GM21381 (cell line): ENCODE measurements at regions not wholly inside any gene's neighbourhood (a gene's known extent, or its start where the extent isn't known, plus 50 kb on each side); places are given as distances from the start of the nearest gene placed in this dataset.

Experiments used
- ATAC-seq: cut with Tn5 transposase; IDR thresholded peaks from one replicate; pipeline ENCODE4 v1.9.1; 2021; ENCODE audit warnings: mild to moderate bottlenecking, moderate library complexity; ENCODE audit not compliant: unreplicated experiment

GRCh38 chr2:67516362-67516761 lies 119.2 kb downstream of the ETAA1 start:
- no peak for ATAC-seq

- ATAC-seq, result no peak
These were observed 119.9 kb downstream of the ETAA1 start for GRCh38 chr2:67516899-67517530.

DNA sequence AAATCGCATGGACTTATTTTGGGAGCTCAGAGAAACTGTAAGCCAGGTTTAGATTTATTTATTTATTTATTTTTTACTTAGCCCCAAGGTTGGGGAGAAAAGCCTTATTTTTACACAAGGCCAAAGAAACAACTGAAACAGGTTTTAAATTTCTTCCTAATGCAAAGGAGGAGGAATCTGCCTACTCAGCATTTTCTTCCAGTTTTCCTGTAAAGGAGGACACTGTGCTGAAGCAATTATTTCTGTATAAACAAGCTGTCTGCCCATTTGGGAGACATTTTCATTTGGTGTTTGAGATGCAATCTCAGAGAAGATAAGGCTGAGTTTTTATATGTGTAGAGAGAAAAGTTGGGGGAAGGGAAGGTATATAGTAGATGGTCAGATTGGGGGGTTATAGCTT lies 125.0 kb downstream of the ETAA1 start:
- no peak for ATAC-seq

DNA sequence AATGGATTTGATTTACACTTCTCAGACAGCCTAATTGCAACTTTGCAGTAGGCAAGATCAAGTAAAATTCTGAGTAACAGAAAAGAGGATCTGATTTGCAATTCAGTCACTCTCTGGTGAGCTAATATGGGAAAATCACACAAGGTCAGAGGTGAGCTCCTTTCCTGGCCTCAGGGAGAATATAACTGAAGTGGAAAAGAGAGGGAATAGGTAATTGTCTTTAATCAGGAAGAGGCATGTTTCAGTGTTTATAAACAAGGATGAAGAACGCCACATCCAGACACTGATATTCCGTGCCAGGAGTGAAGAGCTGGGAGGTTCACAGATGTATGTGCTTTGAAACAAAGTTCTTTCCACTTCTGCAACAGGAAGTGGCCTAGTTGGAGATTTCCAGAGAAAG lies 127.1 kb downstream of the ETAA1 start:
- ATAC-seq, result no peak

GRCh38 chr2:67524777-67525176 lies 127.6 kb downstream of the ETAA1 start:
- no peak for ATAC-seq

GRCh38 chr2:67526283-67526682 lies 129.2 kb downstream of the ETAA1 start:
- no peak for ATAC-seq

DNA sequence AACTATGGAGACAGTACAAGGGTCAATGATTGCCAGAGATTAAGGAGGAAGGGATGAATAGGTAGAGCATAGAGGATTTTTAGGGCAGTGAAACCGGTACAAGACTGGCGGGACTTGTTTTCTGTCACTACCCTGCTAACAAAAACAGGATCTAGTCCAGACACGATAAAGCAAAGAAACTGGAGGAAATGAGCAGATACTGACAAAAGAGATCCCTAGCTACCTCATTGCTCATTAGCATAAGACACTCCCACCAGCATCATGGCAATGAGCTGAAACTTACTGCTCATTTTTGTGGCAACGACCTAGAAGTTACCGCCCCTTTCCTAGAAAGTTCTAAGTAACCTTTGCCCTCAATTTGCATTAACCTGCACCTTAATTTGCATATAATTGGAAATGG lies 131.2 kb downstream of the ETAA1 start:
- no peak for ATAC-seq

GRCh38 chr2:67532387-67532786 lies 135.3 kb downstream of the ETAA1 start:
- ATAC-seq, result no peak

DNA sequence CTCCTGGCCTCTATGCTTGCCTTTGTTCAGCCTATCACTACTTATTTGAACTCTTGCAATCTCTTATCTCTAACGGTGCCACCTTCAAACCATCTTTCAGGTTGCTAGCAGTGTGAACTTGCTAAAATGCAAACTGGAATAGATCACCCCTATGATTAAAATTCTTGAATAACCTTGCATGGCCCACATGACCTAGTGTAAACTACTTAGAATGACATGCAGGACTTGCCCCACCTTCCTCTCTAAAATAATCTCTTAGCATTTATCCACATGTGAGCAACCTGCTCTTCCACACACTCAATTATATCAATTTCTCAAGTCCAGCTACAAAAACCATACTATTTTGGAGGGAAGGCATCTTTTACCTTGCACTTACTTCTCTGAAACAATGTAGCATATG lies 137.6 kb downstream of the ETAA1 start:
- ATAC-seq, result no peak

DNA sequence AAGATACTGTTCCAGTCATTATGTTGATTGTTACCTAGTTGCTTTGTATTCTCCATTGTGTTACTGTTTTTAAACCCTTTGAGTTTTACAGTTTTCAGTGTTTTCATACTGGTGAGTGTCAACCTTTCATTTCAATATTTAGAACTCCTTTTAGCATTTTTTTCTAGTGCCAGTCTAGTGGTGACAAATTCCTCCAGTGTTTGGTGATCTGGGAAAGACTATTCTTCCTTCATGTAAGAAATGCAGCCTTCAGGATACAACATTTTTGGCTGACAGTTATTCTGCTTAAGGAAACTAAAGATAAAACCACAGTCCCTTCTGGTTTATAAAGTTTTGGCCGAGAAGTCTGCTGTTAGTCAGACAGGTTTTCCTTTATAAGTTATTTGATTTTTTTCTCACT lies 143.8 kb downstream of the ETAA1 start:
- no peak for ATAC-seq

DNA sequence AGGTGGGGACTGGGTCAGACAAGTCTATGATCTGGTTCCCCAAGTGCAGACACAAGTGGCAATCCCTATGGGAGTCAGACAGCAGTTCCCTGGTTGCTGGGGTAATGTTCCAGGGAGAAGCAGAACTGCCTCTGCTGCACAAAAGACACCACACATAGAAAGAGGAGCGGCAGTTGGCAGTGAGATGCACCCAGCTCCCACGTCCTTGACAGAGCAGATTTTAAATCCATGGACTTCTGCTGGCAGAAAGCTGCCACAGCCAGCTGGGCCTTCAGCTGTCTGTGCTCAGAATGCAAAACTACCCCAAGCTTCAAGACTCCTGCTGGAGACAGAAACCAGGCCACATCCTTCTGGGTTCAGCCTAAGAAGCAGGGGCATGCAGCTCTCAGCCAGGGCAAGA lies 147.2 kb downstream of the ETAA1 start:
- ATAC-seq, result no peak

GRCh38 chr2:67548317-67549201 lies 151.4 kb downstream of the ETAA1 start:
- no peak for ATAC-seq

DNA sequence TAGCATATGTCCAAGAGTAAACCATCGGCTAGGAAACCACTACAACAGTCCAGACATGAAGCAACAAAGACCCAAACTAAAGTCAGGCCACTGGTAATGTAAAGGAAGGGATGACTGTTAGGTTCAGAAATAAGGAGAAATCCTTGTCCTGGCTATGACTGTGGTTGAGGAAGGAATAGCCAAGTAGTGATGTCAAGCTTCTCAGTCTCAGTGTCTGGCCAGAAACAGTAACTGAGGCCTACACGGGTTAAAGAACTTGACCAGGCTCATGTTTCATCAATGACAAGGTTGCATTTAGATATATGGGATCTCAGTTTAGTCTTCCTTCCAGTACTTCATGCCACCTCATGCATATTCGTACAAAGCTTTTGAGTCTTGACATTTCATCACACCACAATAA lies 162.0 kb downstream of the ETAA1 start:
- no peak for ATAC-seq

GRCh38 chr2:67560771-67561456 lies 163.8 kb downstream of the ETAA1 start:
- ATAC-seq, result no peak

DNA sequence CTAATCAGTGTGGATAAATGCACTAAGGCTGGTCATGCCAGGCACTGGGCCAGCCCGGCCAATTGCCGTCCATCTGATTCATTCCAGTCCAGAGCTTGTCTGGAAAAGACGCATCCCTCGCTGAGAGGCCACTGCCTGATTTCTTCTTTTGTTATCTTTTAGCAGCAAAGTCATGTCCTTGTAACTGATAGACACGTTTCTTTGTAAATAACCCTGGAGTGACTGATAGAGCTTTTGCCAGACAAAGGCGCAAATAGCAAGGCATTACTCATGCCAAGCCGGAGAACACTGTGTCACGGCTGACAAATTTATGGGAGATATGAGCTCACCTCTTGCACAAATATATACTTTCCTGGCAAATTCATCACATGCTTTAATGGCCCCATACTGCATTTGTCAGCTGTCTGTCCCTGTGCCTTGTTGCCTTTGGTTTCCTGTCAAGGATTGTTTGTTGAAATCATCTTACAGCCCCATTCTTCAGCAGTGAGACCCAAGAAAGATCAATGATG lies 164.4 kb downstream of the ETAA1 start:
- no peak for ATAC-seq

DNA sequence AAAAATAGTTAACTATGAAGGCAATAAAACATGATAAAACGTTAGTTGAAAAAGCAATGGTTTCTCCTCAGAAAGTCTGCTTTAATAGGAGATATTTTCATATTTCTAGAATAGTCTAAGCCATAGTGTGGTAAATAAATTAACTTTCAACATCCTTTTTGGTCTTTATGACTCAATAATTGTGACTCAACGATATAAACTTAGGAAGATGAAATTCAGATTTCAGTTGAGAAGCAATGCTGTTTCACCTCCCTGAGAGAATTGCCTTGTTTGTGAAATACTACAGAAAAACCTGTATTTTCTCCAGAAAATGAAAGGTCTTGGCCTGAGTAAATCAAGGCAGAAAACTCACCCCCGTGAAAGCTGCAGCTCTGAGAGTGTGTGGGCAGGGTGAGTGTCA lies 166.9 kb downstream of the ETAA1 start:
- ATAC-seq, result no peak

GRCh38 chr2:67564626-67565025 lies 167.5 kb downstream of the ETAA1 start:
- no peak for ATAC-seq

DNA sequence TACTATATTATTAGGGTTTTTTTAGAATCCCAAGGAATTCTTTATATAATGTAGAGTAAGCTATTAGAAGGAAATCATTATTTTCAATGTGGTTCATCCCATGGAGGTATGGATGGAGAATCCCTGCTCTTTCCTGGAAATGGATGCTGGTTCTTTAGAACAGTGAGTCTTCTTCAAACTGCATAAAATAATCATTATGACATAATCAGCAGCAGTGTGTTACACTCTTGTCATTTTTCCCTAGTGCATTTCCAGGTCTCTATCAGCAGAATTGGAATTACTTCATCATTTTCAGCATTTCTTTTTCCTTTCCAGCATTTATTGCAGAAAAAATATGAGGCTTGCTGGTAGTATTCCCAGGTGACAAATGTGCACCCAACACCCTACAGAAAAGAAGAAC lies 168.1 kb downstream of the ETAA1 start:
- no peak for ATAC-seq

GRCh38 chr2:67565761-67566160 lies 168.6 kb downstream of the ETAA1 start:
- no peak for ATAC-seq

GRCh38 chr2:67566285-67566684 lies 169.2 kb downstream of the ETAA1 start:
- ATAC-seq, result no peak

GRCh38 chr2:67566958-67567635 lies 170.0 kb downstream of the ETAA1 start:
- ATAC-seq, result no peak
